CD14-positive monocyte (primary cell): ENCODE measurements at regions not wholly inside any gene's neighbourhood (a gene's known extent, or its start where the extent isn't known, plus 50 kb on each side); places are given as distances from the start of the nearest gene placed in this dataset.
A peak's percentile ranks its signal among the peaks of the same experiment; 100 is the strongest.

ENCODE experiments used
- DNase-seq, 3 donors: peaks; one replicate each; pipeline ENCODE4 v3.0.0-alpha.2; 2011 to 2022
- H2AFZ ChIP-seq: 2 replicates; pipeline ENCODE4 v1.6.0; 2012; ENCODE audit warnings: mild to moderate bottlenecking, low read depth, low read length, inconsistent platforms; ENCODE audit not compliant: insufficient read depth, poor library complexity, severe bottlenecking
- H3K27ac ChIP-seq, 2 donors: 1 replicate in 1 of 2; 2 replicates in 1 of 2; pipeline ENCODE4 v1.5.1; 2012 to 2013; ENCODE audit warnings: low read length in 2 of 2, control low read depth in 1 of 2, inconsistent platforms in 1 of 2, low read depth in 1 of 2, mild to moderate bottlenecking in 1 of 2
- H3K27me3 ChIP-seq, 2 donors: one replicate each; pipeline versions ENCODE4 v1.6.0 to v1.6.1; 2011 to 2013; ENCODE audit warnings: low read length in 2 of 2; ENCODE audit not compliant: control insufficient read depth in 2 of 2, insufficient read depth in 2 of 2
- H3K36me3 ChIP-seq, 2 donors: replicated peaks in 1 of 2; 1 replicate in 1 of 2; 2 replicates in 1 of 2; pipeline versions ENCODE4 v1.5.1 to v1.6.1; 2012 to 2013; ENCODE audit warnings: low read length in 2 of 2, control low read depth in 1 of 2, inconsistent platforms in 1 of 2, mild to moderate bottlenecking in 1 of 2; ENCODE audit not compliant: insufficient read depth in 2 of 2, control insufficient read depth in 1 of 2
- H3K4me1 ChIP-seq, 2 donors: 1 replicate in 1 of 2; 2 replicates in 1 of 2; pipeline versions ENCODE4 v1.5.1 to v1.6.1; 2012 to 2013; ENCODE audit warnings: low read length in 2 of 2, control low read depth in 1 of 2, inconsistent platforms in 1 of 2, mild to moderate bottlenecking in 1 of 2, moderate library complexity in 1 of 2; ENCODE audit not compliant: insufficient read depth in 2 of 2, control insufficient read depth in 1 of 2
- H3K4me2 ChIP-seq: replicated peaks from 2 replicates; pipeline ENCODE3; 2012; ENCODE audit warnings: low read length, moderate library complexity, mild to moderate bottlenecking; ENCODE audit not compliant: poor library complexity, severe bottlenecking; ENCODE audit errors: extremely low read depth
- H3K4me3 ChIP-seq, 3 experiments: fragments of 200-600 bp in 1 of 3; sonication (generic) in 1 of 3; replicated peaks in 1 of 3; 1 replicate in 2 of 3; 2 replicates in 1 of 3; pipeline ENCODE4 v1.5.1; 2011 to 2013; ENCODE audit warnings: low read length in 3 of 3, mild to moderate bottlenecking in 3 of 3, control low read depth in 2 of 3, low read depth in 2 of 3, inconsistent platforms in 1 of 3, moderate library complexity in 1 of 3
- H3K79me2 ChIP-seq: 2 replicates; pipeline ENCODE4 v1.6.0; 2012; ENCODE audit warnings: mild to moderate bottlenecking, control low read depth, inconsistent platforms, low read length, moderate library complexity; ENCODE audit not compliant: insufficient read depth
- H3K9ac ChIP-seq: 2 replicates; pipeline ENCODE4 v1.6.0; 2017; ENCODE audit warnings: low read length, mild to moderate bottlenecking; ENCODE audit not compliant: insufficient read depth, poor library complexity, severe bottlenecking
- H3K9me3 ChIP-seq, 2 donors: replicated peaks in 1 of 2; 1 replicate in 1 of 2; 2 replicates in 1 of 2; pipeline versions ENCODE4 v1.5.1 to v1.6.1; 2012 to 2013; ENCODE audit warnings: low read length in 2 of 2, control low read depth in 1 of 2; ENCODE audit not compliant: control insufficient read depth in 1 of 2, insufficient read depth in 1 of 2
- H4K20me1 ChIP-seq: 2 replicates; pipeline ENCODE4 v1.6.0; 2012; ENCODE audit warnings: mild to moderate bottlenecking, low read length, control low read depth, moderate library complexity; ENCODE audit not compliant: insufficient read depth
- H3K27ac Mint-ChIP-seq, 7 donors: one replicate each; pipeline ENCODE4 v1.8.0; 2020; ENCODE audit warnings: mild to moderate bottlenecking in 7 of 7, mixed read lengths in 7 of 7, moderate library complexity in 6 of 7, inconsistent platforms in 2 of 7
- H3K27me3 Mint-ChIP-seq, 3 donors: one replicate each; pipeline ENCODE4 v1.8.0; 2021 to 2022; ENCODE audit warnings: low read depth in 3 of 3, mild to moderate bottlenecking in 3 of 3, mixed read lengths in 3 of 3, moderate library complexity in 3 of 3, inconsistent platforms in 1 of 3
- H3K36me3 Mint-ChIP-seq, 2 donors: one replicate each; pipeline ENCODE4 v1.8.0; 2020; ENCODE audit warnings: mixed read lengths in 2 of 2, inconsistent platforms in 1 of 2, mild to moderate bottlenecking in 1 of 2
- H3K4me1 Mint-ChIP-seq: one replicate; pipeline ENCODE4 v1.8.0; 2020; ENCODE audit warnings: mild to moderate bottlenecking, mixed read lengths
- H3K4me3 Mint-ChIP-seq, 2 donors: one replicate each; pipeline ENCODE4 v1.8.0; 2020; ENCODE audit warnings: mild to moderate bottlenecking in 2 of 2, mixed read lengths in 2 of 2, moderate library complexity in 1 of 2
- H3K9me3 Mint-ChIP-seq, 7 donors: one replicate each; pipeline ENCODE4 v1.8.0; 2020 to 2022; ENCODE audit warnings: mixed read lengths in 7 of 7, mild to moderate bottlenecking in 6 of 7, moderate library complexity in 6 of 7, inconsistent platforms in 2 of 7
- CTCF ChIP-seq: fragments of 200-600 bp; IDR thresholded peaks from one replicate; pipeline ENCODE4 v1.8.0; 2022; ENCODE audit warnings: antibody characterized with exemption, mild to moderate bottlenecking
- WGBS: methylation state at CpG from one replicate; pipeline ENCODE4 v1.1.5; 2013; ENCODE audit warnings: missing lambda C conversion rate; ENCODE audit not compliant: insufficient coverage; 5-methylcytosine and 5-hydroxymethylcytosine counted together
- intact Hi-C, 2 donors: fragments of 100-400 bp; cut with micrococcal nuclease; formaldehyde crosslinking; loops; one replicate each; pipeline versions ENCODE4 v1.15.0 to v1.15.1; 2023

- intact Hi-C loops: no loop called here
- Histone ChIP-seq H4K20me1 (no peaks in the 10 kb centered on the region), H3K9me3 (no peaks in the 10 kb centered on the region), H3K27me3 (no peaks in the 10 kb centered on the region), H3K27ac (no peak overlapping the region), H3K79me2 (no peaks in the 10 kb centered on the region), H3K4me3 (no peak overlapping the region), H2AFZ (no peak overlapping the region), H3K9ac (no peak overlapping the region), H3K4me1 (peaks cover 16 to 25% of the 10 kb centered on the region in 2 donors), H3K4me2 (no peak overlapping the region), H3K36me3 (no peaks in the 10 kb centered on the region)
- peaks cover 25% of the 10 kb centered on the region for H3K4me1 Mint-ChIP-seq
- TF ChIP-seq CTCF: no peak
- H3K9me3 Mint-ChIP-seq: peaks cover 0 to 4% (median 0%) of the 10 kb centered on the region in 7 donors
- no peak for DNase-seq
- no peak overlapping the region for H3K4me3 Mint-ChIP-seq
- peak overlapping the region in 4 of 7 donors; percentile 5 to 69 (median 32) for H3K27ac Mint-ChIP-seq
- no peaks in the 10 kb centered on the region for H3K27me3 Mint-ChIP-seq
- H3K36me3 Mint-ChIP-seq: peaks cover 9 to 11% of the 10 kb centered on the region in 2 donors
Measured at GRCh38 chr12:92089559-92089958, 56.1 kb downstream of the BTG1 start.

DNA sequence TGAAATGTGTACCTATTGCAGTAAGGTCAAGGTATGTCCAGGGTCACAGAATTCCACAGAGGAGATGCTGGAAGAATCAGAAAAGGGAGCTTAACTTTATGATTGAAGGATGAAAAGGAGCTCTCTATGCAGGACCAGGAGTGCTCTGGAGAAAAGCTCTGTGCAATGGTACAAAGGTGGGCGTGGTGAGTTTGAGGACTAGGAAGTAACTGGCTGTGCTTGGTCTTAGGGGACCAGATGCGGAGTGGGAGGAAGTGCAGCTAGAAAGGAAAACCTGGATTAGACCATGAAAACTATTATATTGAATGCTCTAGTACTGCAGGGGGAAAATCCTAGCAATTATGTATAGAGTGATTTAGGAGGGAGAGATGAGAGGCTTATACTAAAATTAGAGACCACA, 56.8 kb downstream of the BTG1 start:
- H3K4me2 ChIP-seq: peak overlapping the region; percentile 38
- no peaks in the 10 kb centered on the region for H3K79me2 ChIP-seq
- TF ChIP-seq CTCF: no peak
- H3K27me3 Mint-ChIP-seq: no peaks in the 10 kb centered on the region
- peak overlapping the region; percentile 31 to 65 for H3K4me3 Mint-ChIP-seq
- H3K36me3 Mint-ChIP-seq: peaks cover 9 to 11% of the 10 kb centered on the region in 2 donors
- H3K4me3 ChIP-seq: peak overlapping the region in 1 of 3 experiments; percentile 31
- H3K27ac Mint-ChIP-seq: peak overlapping the region in 5 of 7 donors; percentile 8 to 71 (median 46)
- no peaks in the 10 kb centered on the region for H3K36me3 ChIP-seq
- 100% methylated on average over 1 of the region's 2 CpGs for WGBS
- peak overlapping the region in 1 of 2 donors; percentile 29 for H3K27ac ChIP-seq
- H4K20me1 ChIP-seq: no peaks in the 10 kb centered on the region
- peaks cover 20% of the 10 kb centered on the region for H3K4me1 Mint-ChIP-seq
- peaks cover 0 to 4% (median 0%) of the 10 kb centered on the region in 7 donors for H3K9me3 Mint-ChIP-seq
- no peaks in the 10 kb centered on the region for H3K9me3 ChIP-seq
- no peak overlapping the region for H3K9ac ChIP-seq
- peak in 1 of 3 donors; percentile 31 for DNase-seq
- no peaks in the 10 kb centered on the region for H3K27me3 ChIP-seq
- intact Hi-C loops: no loop called here
- H2AFZ ChIP-seq: peak overlapping the region; percentile 24
- peaks cover 13 to 21% of the 10 kb centered on the region in 2 donors for H3K4me1 ChIP-seq
